ENCODE measurements at regions not wholly inside any gene's neighbourhood (a gene's known extent, or its start where the extent isn't known, plus 50 kb on each side); places are given as distances from the start of the nearest gene placed in this dataset.
A peak's percentile ranks its signal among the peaks of the same experiment; 100 is the strongest.

GRCh38 chr7:35386816-35387706 is 133.2 kb upstream of the TBX20 start:
- H3K4me3 Mint-ChIP-seq = no peak overlapping the region
- H3K27ac Mint-ChIP-seq = peak overlapping the region; percentile 75
- H3K36me3 Mint-ChIP-seq = no peaks in the 10 kb centered on the region
- no peaks in the 10 kb centered on the region for H3K9me3 Mint-ChIP-seq
- peaks cover 2% of the 10 kb centered on the region for H3K27me3 Mint-ChIP-seq (ENCODE audit: low read depth)
- H3K4me1 Mint-ChIP-seq = no peaks in the 10 kb centered on the region
- DNase-seq (ENCODE audit: low spot score in 2 of 2, unreplicated experiment in 2 of 2) = no peak
- TF ChIP-seq, protein P1, sequence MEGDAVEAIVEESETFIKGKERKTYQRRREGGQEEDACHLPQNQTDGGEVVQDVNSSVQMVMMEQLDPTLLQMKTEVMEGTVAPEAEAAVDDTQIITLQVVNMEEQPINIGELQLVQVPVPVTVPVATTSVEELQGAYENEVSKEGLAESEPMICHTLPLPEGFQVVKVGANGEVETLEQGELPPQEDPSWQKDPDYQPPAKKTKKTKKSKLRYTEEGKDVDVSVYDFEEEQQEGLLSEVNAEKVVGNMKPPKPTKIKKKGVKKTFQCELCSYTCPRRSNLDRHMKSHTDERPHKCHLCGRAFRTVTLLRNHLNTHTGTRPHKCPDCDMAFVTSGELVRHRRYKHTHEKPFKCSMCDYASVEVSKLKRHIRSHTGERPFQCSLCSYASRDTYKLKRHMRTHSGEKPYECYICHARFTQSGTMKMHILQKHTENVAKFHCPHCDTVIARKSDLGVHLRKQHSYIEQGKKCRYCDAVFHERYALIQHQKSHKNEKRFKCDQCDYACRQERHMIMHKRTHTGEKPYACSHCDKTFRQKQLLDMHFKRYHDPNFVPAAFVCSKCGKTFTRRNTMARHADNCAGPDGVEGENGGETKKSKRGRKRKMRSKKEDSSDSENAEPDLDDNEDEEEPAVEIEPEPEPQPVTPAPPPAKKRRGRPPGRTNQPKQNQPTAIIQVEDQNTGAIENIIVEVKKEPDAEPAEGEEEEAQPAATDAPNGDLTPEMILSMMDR (IDR thresholded peaks at IDR 0.05; ENCODE audit: unreplicated experiment) = no peak

DNA sequence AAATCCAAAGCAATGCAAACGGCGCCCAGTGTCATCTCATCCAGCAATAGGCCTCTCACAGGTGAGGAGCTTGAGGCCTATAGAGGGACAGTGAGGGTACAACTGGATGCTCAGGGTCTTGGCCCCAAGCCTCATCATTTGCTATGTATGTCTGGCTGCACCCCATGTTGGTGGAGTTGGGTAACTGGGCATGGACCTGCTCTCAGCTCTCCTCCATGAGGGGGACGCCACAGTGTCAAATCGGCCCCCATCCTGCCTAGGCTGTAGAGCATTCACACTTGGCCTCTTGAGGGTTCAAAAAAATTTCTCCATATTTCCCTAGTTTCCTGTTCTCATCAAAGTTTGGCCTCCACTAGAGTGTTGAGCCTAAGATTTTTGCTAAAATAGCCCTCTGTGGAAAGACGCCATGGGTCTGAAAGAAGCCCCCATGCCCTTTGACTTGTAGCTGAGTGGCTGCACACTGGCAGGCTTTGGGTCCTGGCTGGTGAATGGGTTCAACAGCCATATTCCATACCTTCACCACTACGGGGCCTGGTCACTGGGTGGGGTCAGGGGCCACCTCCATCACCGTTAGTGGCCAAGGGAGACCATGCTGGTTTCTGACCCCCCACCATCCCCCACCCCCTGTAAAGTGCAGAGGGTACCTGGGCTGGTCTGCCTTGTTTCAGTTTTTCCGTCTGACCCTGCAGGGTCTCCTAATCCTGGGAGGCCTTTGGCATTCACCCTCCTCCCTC is 132.3 kb upstream of the TBX20 start:
- TF ChIP-seq, protein P1 (IDR thresholded peaks at IDR 0.05; ENCODE audit: unreplicated experiment) = no peak
- H3K27me3 Mint-ChIP-seq (ENCODE audit: low read depth) = peaks cover 2% of the 10 kb centered on the region
- DNase-seq (ENCODE audit: low spot score in 2 of 2, unreplicated experiment in 2 of 2) = no peak
- H3K36me3 Mint-ChIP-seq = no peaks in the 10 kb centered on the region
- no peak overlapping the region for H3K4me3 Mint-ChIP-seq
- H3K27ac Mint-ChIP-seq = peak overlapping the region; percentile 75
- no peaks in the 10 kb centered on the region for H3K4me1 Mint-ChIP-seq
- H3K9me3 Mint-ChIP-seq = no peaks in the 10 kb centered on the region

DNA sequence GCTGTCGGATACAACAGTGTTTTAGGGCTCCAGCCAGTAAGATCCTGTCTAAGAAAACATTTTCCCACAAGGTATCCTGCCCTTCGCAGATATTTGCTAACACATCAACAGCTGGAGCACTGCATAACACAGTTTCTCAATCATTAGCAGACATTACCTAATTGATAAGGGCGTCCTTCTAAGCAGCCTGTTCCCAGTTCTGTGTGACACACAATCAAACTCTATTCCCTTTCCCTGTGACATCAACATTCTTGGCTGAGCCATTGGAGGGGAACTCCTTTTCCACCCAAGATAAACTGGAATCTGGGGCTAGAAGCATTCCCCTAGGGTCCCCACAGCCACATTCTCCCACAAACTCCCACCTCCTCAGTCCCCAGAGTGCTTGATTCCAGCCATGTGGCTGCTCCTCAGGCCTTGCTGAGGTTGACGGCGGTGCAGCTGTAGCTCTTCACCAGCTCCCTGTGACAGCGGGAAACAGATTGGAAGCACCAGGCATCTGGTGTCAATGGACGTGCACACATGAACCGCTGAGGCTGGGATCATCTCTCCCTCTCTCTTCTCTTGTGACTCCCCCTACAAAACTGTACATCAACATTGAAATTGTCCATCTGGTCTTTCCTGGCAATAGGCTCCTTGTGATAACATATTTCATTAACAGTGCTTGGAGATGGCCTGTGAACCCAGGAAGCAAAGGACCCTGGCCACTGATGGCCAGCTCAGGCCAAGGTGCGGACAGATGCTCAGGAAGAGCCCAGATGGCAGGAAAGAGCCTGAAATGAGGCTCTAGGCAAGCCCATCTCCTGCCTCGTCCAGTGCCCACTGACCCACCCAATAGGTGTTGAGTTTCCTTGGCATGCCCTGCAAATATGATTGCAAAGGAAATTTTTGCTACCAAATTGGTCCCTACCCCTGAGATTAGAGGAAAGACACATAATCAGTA is 131.1 kb upstream of the TBX20 start:
- H3K4me1 Mint-ChIP-seq = no peaks in the 10 kb centered on the region
- no peak overlapping the region for H3K4me3 Mint-ChIP-seq
- TF ChIP-seq, protein P1 (IDR thresholded peaks at IDR 0.05; ENCODE audit: unreplicated experiment) = no peak
- peaks cover 2% of the 10 kb centered on the region for H3K27me3 Mint-ChIP-seq (ENCODE audit: low read depth)
- H3K9me3 Mint-ChIP-seq = no peaks in the 10 kb centered on the region
- H3K36me3 Mint-ChIP-seq = no peaks in the 10 kb centered on the region
- H3K27ac Mint-ChIP-seq = peak overlapping the region; percentile 67
- DNase-seq (ENCODE audit: low spot score in 2 of 2, unreplicated experiment in 2 of 2) = no peak

DNA sequence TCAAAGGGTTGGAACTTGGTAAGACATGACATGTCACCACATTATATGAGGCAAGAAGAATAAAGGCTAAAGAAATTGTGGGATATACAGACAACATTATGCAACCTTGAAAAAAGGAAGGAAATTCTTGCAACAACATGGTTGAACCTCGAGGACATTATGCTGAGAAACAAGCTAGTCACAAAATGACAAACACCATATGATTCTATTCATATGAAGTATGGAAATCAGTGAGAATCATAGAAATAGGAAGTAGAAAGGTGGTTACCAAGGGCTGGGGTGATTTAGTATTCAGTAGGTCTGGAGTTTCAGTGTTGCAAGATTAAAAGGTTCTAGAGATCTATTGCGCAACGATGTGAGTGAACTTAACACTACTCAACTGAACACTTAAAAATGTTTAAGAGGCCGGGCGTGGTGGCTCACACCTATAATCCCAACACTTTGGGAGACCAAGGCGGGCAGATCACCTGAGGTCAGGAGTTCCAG is 126.9 kb upstream of the TBX20 start:
- Mint-ChIP-seq H3K9me3 (no peaks in the 10 kb centered on the region), H3K36me3 (no peaks in the 10 kb centered on the region), H3K27ac (no peak overlapping the region), H3K4me1 (peaks cover 3% of the 10 kb centered on the region), H3K27me3 (ENCODE audit: low read depth) (peaks cover 6% of the 10 kb centered on the region), H3K4me3 (no peak overlapping the region)
- TF ChIP-seq, protein P1 (IDR thresholded peaks at IDR 0.05; ENCODE audit: unreplicated experiment) = no peak
- no peak for DNase-seq (ENCODE audit: low spot score in 2 of 2, unreplicated experiment in 2 of 2)

DNA sequence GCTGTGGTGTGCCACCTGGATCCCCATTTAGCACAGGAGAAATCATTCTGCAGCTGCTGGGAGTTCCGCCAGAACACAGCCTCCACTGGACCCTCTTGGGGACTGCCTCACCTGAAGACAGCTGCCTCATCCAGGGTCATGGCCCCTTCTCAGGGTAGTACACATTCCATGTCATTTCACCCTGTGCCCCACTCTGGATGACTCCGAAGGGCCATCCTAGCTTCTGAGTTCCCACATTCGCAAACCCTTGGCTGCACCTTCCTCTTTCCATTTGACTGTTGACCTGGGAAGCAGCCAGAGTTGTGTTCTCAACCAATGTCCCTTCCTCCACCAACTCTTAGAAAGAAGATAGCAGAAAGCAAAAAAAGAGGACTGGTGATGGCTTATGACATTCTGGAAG is 125.6 kb upstream of the TBX20 start:
- H3K4me3 Mint-ChIP-seq = no peak overlapping the region
- H3K27me3 Mint-ChIP-seq (ENCODE audit: low read depth) = peaks cover 6% of the 10 kb centered on the region
- TF ChIP-seq, protein P1 (IDR thresholded peaks at IDR 0.05; ENCODE audit: unreplicated experiment) = no peak
- no peak for DNase-seq (ENCODE audit: low spot score in 2 of 2, unreplicated experiment in 2 of 2)
- peaks cover 3% of the 10 kb centered on the region for H3K9me3 Mint-ChIP-seq
- H3K36me3 Mint-ChIP-seq = no peaks in the 10 kb centered on the region
- no peak overlapping the region for H3K27ac Mint-ChIP-seq
- peaks cover 6% of the 10 kb centered on the region for H3K4me1 Mint-ChIP-seq

Measured in mesothelial cell of epicardium (in vitro differentiated cells).